ENCODE measurements at regions not wholly inside any gene's neighbourhood (a gene's known extent, or its start where the extent isn't known, plus 50 kb on each side); places are given as distances from the start of the nearest gene placed in this dataset.

- no peak overlapping the region for H3K14ac ChIP-seq (ENCODE audit: insufficient read depth, low read length)
- no peak overlapping the region for H2BK5ac ChIP-seq (ENCODE audit: insufficient read length, low read length)
- no peak overlapping the region for H3K27ac Mint-ChIP-seq
- H3K4me1 Mint-ChIP-seq, result no peaks in the 10 kb centered on the region
- DNase-seq, result no peak
- H3K23me2 ChIP-seq (ENCODE audit: insufficient read length, low read depth, low read length, poor library complexity, severe bottlenecking), result no peaks in the 10 kb centered on the region
- H3K4me3 Mint-ChIP-seq, result no peak overlapping the region
- no peak overlapping the region for H3K4me2 ChIP-seq (ENCODE audit: insufficient read depth, insufficient read length, low read length)
- no peak overlapping the region for H2BK120ac ChIP-seq (ENCODE audit: low read depth, low read length, poor library complexity, severe bottlenecking)
- H3K9me3 ChIP-seq (ENCODE audit: control insufficient read depth, low read depth, low read length), result no peaks in the 10 kb centered on the region
- H2BK15ac ChIP-seq (ENCODE audit: low read depth, low read length), result no peak overlapping the region
- no peak overlapping the region for H3K23ac ChIP-seq (ENCODE audit: insufficient read length, low read depth, low read length)
- no peak overlapping the region for H3K9ac ChIP-seq (ENCODE audit: extremely low read depth, insufficient read length, low read length)
- H3K36me3 Mint-ChIP-seq (ENCODE audit: insufficient read depth in 1 of 3, low read depth in 3 of 3), result no peaks in the 10 kb centered on the region
- TF ChIP-seq, protein P1, sequence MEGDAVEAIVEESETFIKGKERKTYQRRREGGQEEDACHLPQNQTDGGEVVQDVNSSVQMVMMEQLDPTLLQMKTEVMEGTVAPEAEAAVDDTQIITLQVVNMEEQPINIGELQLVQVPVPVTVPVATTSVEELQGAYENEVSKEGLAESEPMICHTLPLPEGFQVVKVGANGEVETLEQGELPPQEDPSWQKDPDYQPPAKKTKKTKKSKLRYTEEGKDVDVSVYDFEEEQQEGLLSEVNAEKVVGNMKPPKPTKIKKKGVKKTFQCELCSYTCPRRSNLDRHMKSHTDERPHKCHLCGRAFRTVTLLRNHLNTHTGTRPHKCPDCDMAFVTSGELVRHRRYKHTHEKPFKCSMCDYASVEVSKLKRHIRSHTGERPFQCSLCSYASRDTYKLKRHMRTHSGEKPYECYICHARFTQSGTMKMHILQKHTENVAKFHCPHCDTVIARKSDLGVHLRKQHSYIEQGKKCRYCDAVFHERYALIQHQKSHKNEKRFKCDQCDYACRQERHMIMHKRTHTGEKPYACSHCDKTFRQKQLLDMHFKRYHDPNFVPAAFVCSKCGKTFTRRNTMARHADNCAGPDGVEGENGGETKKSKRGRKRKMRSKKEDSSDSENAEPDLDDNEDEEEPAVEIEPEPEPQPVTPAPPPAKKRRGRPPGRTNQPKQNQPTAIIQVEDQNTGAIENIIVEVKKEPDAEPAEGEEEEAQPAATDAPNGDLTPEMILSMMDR (conservative IDR thresholded peaks at IDR 0.05), result no peak
- WGBS (ENCODE audit: extremely low coverage, insufficient read length, low lambda C conversion rate), result no CpG with 5 or more reads among the region's 5 CpGs
- H4K91ac ChIP-seq (ENCODE audit: insufficient read length, low read depth, low read length), result no peak overlapping the region
- H2BK12ac ChIP-seq (ENCODE audit: insufficient read length, low read depth, low read length), result no peak overlapping the region
- H4K20me1 ChIP-seq (ENCODE audit: control insufficient read depth, insufficient read depth, insufficient read length), result no peaks in the 10 kb centered on the region
- H3K56ac ChIP-seq (ENCODE audit: insufficient read length, low read depth, low read length), result no peak overlapping the region
- H3K79me2 ChIP-seq (ENCODE audit: insufficient read depth, low read length), result no peaks in the 10 kb centered on the region
- no peak overlapping the region for H4K8ac ChIP-seq (replicated peaks; ENCODE audit: insufficient read length, low read depth, low read length)
- no peak overlapping the region for H3K4ac ChIP-seq (ENCODE audit: low read depth, low read length)
- H3K27me3 ChIP-seq (ENCODE audit: insufficient read depth, low read length), result no peaks in the 10 kb centered on the region
- peaks cover 1% of the 10 kb centered on the region; the same call in 1 of the 2 replicates for H3K27me3 Mint-ChIP-seq (ENCODE audit: low read depth)
- H2BK20ac ChIP-seq (ENCODE audit: low read depth, low read length, poor library complexity, severe bottlenecking), result no peak overlapping the region
- no peaks in the 10 kb centered on the region for H3K79me1 ChIP-seq (ENCODE audit: insufficient read depth, low read depth, low read length, poor library complexity, severe bottlenecking)
- H3T11ph ChIP-seq (ENCODE audit: low read length), result no peak overlapping the region
- no peaks in the 10 kb centered on the region for H3K4me1 ChIP-seq (ENCODE audit: insufficient read depth, low read length)
- no peak overlapping the region for H3K27ac ChIP-seq (ENCODE audit: insufficient read length, low read depth, low read length)
- no peak overlapping the region for H3K18ac ChIP-seq (ENCODE audit: insufficient read length, low read depth, low read length)
- no peak overlapping the region for H4K5ac ChIP-seq (ENCODE audit: insufficient read length, low read depth, low read length)
- H2AFZ ChIP-seq (ENCODE audit: low read length), result no peak overlapping the region
- peaks cover 0 to 3% of the 10 kb centered on the region in 2 experiments; a peak in 2 of 5 replicates for H3K9me3 Mint-ChIP-seq
- H2AK5ac ChIP-seq (ENCODE audit: insufficient read length, low read length), result no peak overlapping the region
These were observed 330.3 kb downstream of the TSHZ3 start for GRCh38 chr19:31018936-31019335.

All from H9 (cell line).